Heart right ventricle (tissue), 16 donors: ENCODE measurements at regions not wholly inside any gene's neighbourhood (a gene's known extent, or its start where the extent isn't known, plus 50 kb on each side); places are given as distances from the start of the nearest gene placed in this dataset.

Experiments
- ATAC-seq, 8 donors: fragments of 200-7000 bp; cut with Tn5 transposase; one replicate each; pipeline ENCODE4 v1.9.1; 2020; ENCODE audit warnings: mild to moderate bottlenecking in 8 of 8, moderate library complexity in 8 of 8, moderate number of reproducible peaks in 1 of 8
- DNase-seq, 2 donors: peaks; one replicate each; pipeline ENCODE4 v3.0.0-alpha.2; 2020
- H3K27ac ChIP-seq, 10 donors: fragments of 200-600 bp; sonication (generic) in 2 of 10; one replicate each; pipeline versions ENCODE4 v1.5.0 to v1.8.0; 2020 to 2022; ENCODE audit warnings: mild to moderate bottlenecking in 3 of 10
- H3K27me3 ChIP-seq, 7 donors: fragments of 200-600 bp; one replicate each; pipeline ENCODE4 v1.8.0; 2021 to 2022; ENCODE audit warnings: mild to moderate bottlenecking in 2 of 7
- H3K36me3 ChIP-seq, 9 donors: fragments of 200-600 bp; sonication (generic) in 1 of 9; one replicate each; pipeline versions ENCODE4 v1.5.0 to v1.8.0; 2020 to 2022; ENCODE audit warnings: mild to moderate bottlenecking in 2 of 9
- H3K4me1 ChIP-seq, 9 donors: fragments of 200-600 bp; sonication (generic) in 1 of 9; one replicate each; pipeline versions ENCODE4 v1.5.0 to v1.8.0; 2020 to 2022; ENCODE audit warnings: mild to moderate bottlenecking in 4 of 9
- H3K4me3 ChIP-seq, 10 donors: fragments of 200-600 bp; sonication (generic) in 2 of 10; one replicate each; pipeline versions ENCODE4 v1.5.0 to v1.8.0; 2020 to 2022; ENCODE audit warnings: mild to moderate bottlenecking in 7 of 10, moderate library complexity in 2 of 10
- H3K9me3 ChIP-seq, 11 donors: fragments of 200-600 bp in 10 of 11; sonication (generic) in 2 of 11; one replicate each; pipeline versions ENCODE4 v1.5.0 to v1.8.0; 2013 to 2022; ENCODE audit warnings: mild to moderate bottlenecking in 2 of 11, control low read depth in 1 of 11, moderate library complexity in 1 of 11
- CTCF ChIP-seq, 9 donors: fragments of 200-600 bp; sonication (generic) in 2 of 9; IDR thresholded peaks; one replicate each; pipeline versions ENCODE4 v1.5.0 to v1.8.0; 2021 to 2022; ENCODE audit warnings: antibody characterized with exemption in 9 of 9, mild to moderate bottlenecking in 5 of 9, moderate library complexity in 1 of 9
- WGBS, 2 donors: extraction: QIAGEN DNeasy Blood & Tissue Kit; methylation state at CpG; one replicate each; pipeline ENCODE4 v1.1.7; 2013; ENCODE audit warnings: inconsistent platforms in 1 of 2; 5-methylcytosine and 5-hydroxymethylcytosine counted together
- intact Hi-C, 10 donors: fragments of 100-400 bp; cut with DNase I; formaldehyde crosslinking; loops; one replicate each; pipeline versions ENCODE4 v1.11.1 to v1.14.2; 2022
- donor health status: Arrhythmogenic right ventricular cardiomyopathy.
- donor health status: ischemic (EF 13 %, LVEDD 7.1; RV severe dilation, severe dysfunction).
- donor health status: healthy with polysubstance abuse.
- donor health status: DM: no; HTN: yes; CAD: no.
- donor health status: DM: no; HTN: no; CAD: no.
- donor health status: ischemic (EF 25% LVEDD 6.9; RV normal size, moderate dysfunction).
- donor health status: ischemic (EF 25% LVEDD 5.7; RV mildly dilated, moderate dysfunction).
- donor health status: healthy.
- donor health status: DM: yes; HTN: yes; CAD: no.
- donor health status: Ischemic cardiomyopathy.
- donor health status: ischemic (EF 35%, LVEDD 5.7; RV mildly dilated, moderate dysfunction).
- donor health status: nonischemic (EF 11% LVEDD 7.7; RV severe dilation, severe dysfunction).
- donor health status: DM: yes; HTN: yes; CAD: no.
- donor health status: PGD.
- donor health status: ischemic (EF 29% LVEDD 5.4; RV normal size, mild dysfunction).
- donor health status: nonischemic (EF 23%, LVEDD 6.1; RV moderate dilation, normal function).

- ATAC-seq = no peak
- H3K4me3 ChIP-seq = no peak overlapping the region
- no peak overlapping the region for H3K27ac ChIP-seq
- no peak for TF ChIP-seq CTCF (IDR thresholded peaks at IDR 0.05)
- no peaks in the 10 kb centered on the region for H3K36me3 ChIP-seq
- no peak for DNase-seq
- H3K27me3 ChIP-seq = no peaks in the 10 kb centered on the region
- peaks cover 0 to 19% (median 0%) of the 10 kb centered on the region in 11 donors for H3K9me3 ChIP-seq
- H3K4me1 ChIP-seq = peaks cover 0 to 3% (median 0%) of the 10 kb centered on the region in 9 donors
- 91 to 95% methylated on average over 2 of the region's 2 CpGs for WGBS, 2 donors
- intact Hi-C loops = no loop called here
Measured at GRCh38 chr3:70818145-70818544, 505.7 kb upstream of the MDFIC2 start.

DNA sequence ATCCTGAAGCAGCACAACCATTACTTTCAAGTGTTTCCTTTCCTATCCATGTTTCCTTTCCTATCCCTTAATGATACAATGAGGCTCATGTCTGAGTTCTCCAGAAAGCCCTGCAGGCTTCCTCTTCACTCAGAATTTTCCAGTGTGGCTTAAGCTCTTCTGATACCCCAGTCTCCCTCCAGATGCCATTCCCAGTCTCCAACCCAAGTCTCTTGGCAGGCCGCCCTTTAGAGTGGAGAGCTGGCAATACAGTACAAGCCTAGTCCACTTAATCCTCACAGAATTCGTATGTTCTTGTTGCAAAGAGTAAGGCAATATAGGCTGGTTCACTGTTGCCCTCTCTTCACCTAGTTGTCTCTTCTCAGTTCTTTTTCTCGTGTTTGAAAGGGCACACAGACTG lies 503.9 kb upstream of the MDFIC2 start:
- WGBS, 2 donors = 85 to 87% methylated on average over 3 of the region's 3 CpGs
- intact Hi-C loops = no loop called here
- no peak for TF ChIP-seq CTCF (IDR thresholded peaks at IDR 0.05)
- no peak overlapping the region for H3K27ac ChIP-seq
- H3K36me3 ChIP-seq = no peaks in the 10 kb centered on the region
- no peaks in the 10 kb centered on the region for H3K27me3 ChIP-seq
- no peak overlapping the region for H3K4me3 ChIP-seq
- peaks cover 0 to 7% (median 0%) of the 10 kb centered on the region in 9 donors for H3K4me1 ChIP-seq
- ATAC-seq (no peak), DNase-seq (no peak)
- H3K9me3 ChIP-seq = peaks cover 0 to 19% (median 0%) of the 10 kb centered on the region in 11 donors

DNA sequence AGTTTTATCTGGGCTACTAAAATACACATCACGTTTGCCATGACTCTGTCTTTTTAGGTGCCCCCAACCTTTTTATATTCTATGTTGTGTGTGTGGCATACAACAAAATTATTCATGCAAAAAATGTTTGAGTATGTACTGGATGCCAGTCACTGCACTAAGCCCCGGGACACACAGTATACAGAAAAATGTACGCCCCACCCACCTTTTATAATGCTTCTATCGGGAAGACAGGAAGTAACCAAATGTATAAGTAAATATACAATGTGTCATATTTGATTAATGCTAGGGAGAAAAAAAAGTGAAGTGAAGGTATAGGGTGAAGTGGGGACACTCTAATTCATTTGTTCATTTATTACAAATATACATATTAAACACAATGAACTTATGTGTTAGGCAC lies 503.4 kb upstream of the MDFIC2 start:
- no peak for ATAC-seq
- intact Hi-C loops = no loop called here
- WGBS, 2 donors = 77 to 78% methylated on average over 4 of the region's 4 CpGs
- H3K4me3 ChIP-seq = no peak overlapping the region
- H3K4me1 ChIP-seq = peaks cover 0 to 7% (median 0%) of the 10 kb centered on the region in 9 donors
- H3K27ac ChIP-seq = no peak overlapping the region
- no peak for TF ChIP-seq CTCF (IDR thresholded peaks at IDR 0.05)
- no peaks in the 10 kb centered on the region for H3K36me3 ChIP-seq
- no peaks in the 10 kb centered on the region for H3K27me3 ChIP-seq
- H3K9me3 ChIP-seq = peaks cover 0 to 19% (median 0%) of the 10 kb centered on the region in 11 donors
- no peak for DNase-seq

- no peak overlapping the region for H3K4me3 ChIP-seq
- no peaks in the 10 kb centered on the region for H3K36me3 ChIP-seq
- H3K27ac ChIP-seq = no peak overlapping the region
- no peak for DNase-seq
- no peak for TF ChIP-seq CTCF (IDR thresholded peaks at IDR 0.05)
- H3K27me3 ChIP-seq = no peaks in the 10 kb centered on the region
- H3K9me3 ChIP-seq = peaks cover 0 to 23% (median 0%) of the 10 kb centered on the region in 11 donors
- intact Hi-C loops = no loop called here
- 91 to 93% methylated on average over 3 of the region's 3 CpGs for WGBS, 2 donors
- H3K4me1 ChIP-seq = peaks cover 0 to 7% (median 0%) of the 10 kb centered on the region in 9 donors
- ATAC-seq = no peak
Measured at GRCh38 chr3:70813311-70813710, 500.9 kb upstream of the MDFIC2 start.
